Brain microvascular endothelial cell (primary cell): ENCODE measurements at regions not wholly inside any gene's neighbourhood (a gene's known extent, or its start where the extent isn't known, plus 50 kb on each side); places are given as distances from the start of the nearest gene placed in this dataset.

Source experiments
- DNase-seq: peaks from one replicate; pipeline ENCODE4 v3.0.0-alpha.2; 2020
- H3K27ac ChIP-seq: fragments of 250-450 bp; sonication (Bioruptor Pico); 2 replicates; pipeline ENCODE4 v1.5.1; 2020; ENCODE audit warnings: mild to moderate bottlenecking, moderate library complexity
- H3K27me3 ChIP-seq: fragments of 250-450 bp; sonication (Bioruptor Pico); replicated peaks from 2 replicates; pipeline ENCODE4 v1.5.1; 2020; ENCODE audit warnings: mild to moderate bottlenecking
- H3K36me3 ChIP-seq: fragments of 250-450 bp; sonication (Bioruptor Pico); replicated peaks from 2 replicates; pipeline ENCODE4 v1.5.1; 2020; ENCODE audit warnings: mild to moderate bottlenecking
- H3K4me3 ChIP-seq: 2 replicates; pipeline ENCODE4 v1.5.1; 2011; ENCODE audit warnings: low read depth, mild to moderate bottlenecking, control low read depth, low read length, moderate library complexity
- in situ Hi-C: cut with HindIII; loops from 2 replicates; pipeline ENCODE4 v1.10.0; 2017; ENCODE audit warnings: low sequenced_read_pairs, low pct_ligation_motif_present
- TF ChIP-seq, protein P1 (sequence below): IDR thresholded peaks from 2 replicates; pipeline ENCODE4 v1.5.1; 2011; ENCODE audit warnings: low read depth, mild to moderate bottlenecking, moderate library complexity, low read length, control low read depth, inconsistent platforms; ENCODE audit errors: missing control alignments

DNA sequence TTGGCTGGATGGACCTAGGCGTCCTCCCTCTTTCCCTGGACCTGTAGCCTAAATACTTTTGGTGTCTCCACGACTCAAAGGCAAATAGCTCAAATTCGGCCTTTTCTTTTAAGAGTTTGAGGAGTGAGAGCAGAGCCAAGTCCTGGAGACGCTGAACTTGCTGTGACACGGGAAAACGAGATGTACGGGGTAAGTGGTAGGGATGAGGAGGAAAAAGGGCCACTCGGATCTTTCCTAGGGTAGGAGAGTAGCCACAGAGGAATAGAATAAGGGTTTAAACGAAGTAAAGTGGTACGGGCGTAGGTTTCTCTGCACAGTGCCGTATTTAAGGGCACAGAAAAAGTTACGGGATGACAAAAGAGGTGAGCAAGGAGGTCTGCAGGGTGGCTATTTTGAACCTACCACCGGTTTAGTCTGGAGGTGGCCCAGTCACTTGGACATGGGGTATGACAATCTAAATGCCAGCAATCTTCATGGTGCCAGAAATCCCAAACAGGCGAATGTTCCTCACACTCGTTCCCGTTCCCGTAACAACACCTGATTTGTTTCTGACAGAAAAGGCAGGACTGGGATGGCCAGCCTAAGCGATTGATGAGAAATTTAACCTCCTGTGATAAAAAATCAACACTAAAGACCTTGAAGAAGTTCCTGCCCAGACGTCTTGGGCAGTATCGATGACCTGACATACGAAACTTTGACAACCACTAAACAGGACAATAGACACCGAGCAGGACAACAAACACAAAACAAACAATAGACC is 149.3 kb downstream of the TRIM27 start:
- Histone ChIP-seq H3K27ac (no peak overlapping the region), H3K36me3 (no peaks in the 10 kb centered on the region), H3K4me3 (no peak overlapping the region), H3K27me3 (peaks cover 95% of the 10 kb centered on the region)
- TF ChIP-seq, protein P1, sequence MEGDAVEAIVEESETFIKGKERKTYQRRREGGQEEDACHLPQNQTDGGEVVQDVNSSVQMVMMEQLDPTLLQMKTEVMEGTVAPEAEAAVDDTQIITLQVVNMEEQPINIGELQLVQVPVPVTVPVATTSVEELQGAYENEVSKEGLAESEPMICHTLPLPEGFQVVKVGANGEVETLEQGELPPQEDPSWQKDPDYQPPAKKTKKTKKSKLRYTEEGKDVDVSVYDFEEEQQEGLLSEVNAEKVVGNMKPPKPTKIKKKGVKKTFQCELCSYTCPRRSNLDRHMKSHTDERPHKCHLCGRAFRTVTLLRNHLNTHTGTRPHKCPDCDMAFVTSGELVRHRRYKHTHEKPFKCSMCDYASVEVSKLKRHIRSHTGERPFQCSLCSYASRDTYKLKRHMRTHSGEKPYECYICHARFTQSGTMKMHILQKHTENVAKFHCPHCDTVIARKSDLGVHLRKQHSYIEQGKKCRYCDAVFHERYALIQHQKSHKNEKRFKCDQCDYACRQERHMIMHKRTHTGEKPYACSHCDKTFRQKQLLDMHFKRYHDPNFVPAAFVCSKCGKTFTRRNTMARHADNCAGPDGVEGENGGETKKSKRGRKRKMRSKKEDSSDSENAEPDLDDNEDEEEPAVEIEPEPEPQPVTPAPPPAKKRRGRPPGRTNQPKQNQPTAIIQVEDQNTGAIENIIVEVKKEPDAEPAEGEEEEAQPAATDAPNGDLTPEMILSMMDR, result no peak
- in situ Hi-C loops, result no loop called here
- DNase-seq, result no peak

DNA sequence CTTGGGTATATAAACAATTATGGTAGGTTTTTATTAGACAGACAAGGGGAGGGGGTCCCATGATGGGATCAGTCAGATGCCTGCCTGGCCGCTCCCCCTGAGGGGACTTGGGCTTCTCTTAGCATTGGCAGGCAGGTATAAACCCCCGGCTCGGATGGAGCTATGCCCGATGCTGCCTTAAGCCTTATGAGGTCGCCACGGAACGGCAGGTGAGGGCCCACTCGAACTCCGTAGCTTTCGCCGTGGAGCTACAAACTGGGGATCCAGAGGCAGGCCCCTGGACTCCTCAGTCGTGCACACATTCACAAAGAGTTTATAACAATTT is 148.8 kb downstream of the TRIM27 start:
- TF ChIP-seq, protein P1, result no peak

DNA sequence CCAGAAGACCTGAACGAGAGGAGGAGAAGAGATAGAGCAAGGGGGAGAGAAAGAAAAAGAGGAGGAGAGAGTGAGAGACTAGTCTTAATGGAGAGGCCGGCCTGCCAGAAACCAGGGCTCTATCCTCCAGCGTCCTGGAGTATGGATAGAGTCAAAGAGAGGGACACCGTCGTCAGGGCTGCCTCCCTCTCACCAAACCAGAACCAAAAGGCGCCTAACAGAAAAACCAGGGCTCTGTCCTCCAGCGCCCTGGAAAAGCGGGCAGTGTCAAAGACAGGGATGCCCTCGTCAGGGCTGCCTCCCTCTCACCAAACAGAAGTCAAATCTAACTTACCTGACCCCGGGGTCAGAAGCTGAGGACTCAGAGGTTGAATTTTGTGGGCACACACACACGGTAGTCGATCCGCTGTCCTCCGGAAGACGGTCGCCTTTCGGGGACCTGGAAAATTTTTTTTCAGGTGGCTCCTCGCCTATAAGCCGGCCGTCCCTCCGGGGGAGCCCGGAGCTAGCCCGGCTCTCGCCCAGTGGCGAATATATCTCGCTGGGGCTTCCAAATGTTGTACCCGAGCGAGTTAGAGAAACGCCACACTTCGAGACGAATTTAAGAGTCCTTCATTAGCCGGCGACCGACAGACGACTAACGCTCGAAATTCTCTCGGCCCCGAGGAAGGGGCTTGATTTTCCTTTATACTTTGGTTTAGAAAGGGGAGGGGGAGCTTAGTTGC is 148.2 kb downstream of the TRIM27 start:
- Histone ChIP-seq H3K4me3 (no peak overlapping the region), H3K27ac (no peak overlapping the region), H3K36me3 (no peaks in the 10 kb centered on the region), H3K27me3 (peaks cover 99% of the 10 kb centered on the region)
- in situ Hi-C loops, result no loop called here
- TF ChIP-seq, protein P1, result no peak
- no peak for DNase-seq

More for the DNA sequence above, 148.8 kb downstream of the TRIM27 start:
- no peaks in the 10 kb centered on the region for H3K36me3 ChIP-seq
- no peak for DNase-seq
- no peak overlapping the region for H3K27ac ChIP-seq
- in situ Hi-C loops, result no loop called here
- H3K27me3 ChIP-seq, result peaks cover 99% of the 10 kb centered on the region
- no peak overlapping the region for H3K4me3 ChIP-seq

DNA sequence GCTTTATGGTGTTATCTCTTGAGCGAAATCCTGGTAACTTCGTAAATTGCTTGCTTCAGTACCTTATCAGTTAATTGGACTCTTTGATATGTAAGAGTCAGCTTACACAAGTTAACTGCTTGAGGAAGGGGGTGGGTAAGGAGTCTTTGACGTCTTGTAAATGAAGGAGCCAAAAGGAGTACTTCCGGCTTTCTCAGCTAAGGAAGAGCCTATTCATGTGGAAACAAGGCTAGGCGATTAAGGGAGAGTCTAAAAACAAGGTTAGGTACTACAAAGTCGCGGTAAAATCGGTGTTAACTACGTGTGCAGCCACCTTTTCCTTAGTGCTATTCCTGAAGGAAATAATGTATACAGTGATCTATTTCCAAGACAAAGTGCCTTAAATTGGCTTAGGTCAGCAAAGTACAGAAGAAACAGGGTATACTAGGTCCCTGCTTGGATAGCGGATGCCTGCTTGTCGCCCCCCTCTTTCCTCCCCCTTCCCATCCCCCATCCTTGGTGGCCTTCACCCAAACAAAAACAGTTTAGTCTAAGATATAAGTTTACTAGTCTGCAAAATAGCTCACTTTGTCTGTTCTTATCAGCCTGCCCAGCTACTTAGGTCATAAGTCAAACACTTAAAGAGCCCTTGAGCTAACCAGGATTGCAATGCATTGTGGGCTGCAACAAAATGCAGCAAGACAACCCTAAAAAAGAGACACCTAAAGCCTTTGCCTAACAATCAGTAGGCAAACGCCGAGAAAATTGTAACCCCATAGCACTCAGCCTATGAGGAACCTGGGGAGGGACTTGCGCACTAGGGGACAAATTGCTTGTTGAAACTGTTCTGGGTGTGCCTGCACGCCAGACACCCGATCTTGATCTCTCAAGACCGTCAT is 147.3 kb downstream of the TRIM27 start:
- H3K27ac ChIP-seq, result no peak overlapping the region
- H3K27me3 ChIP-seq, result peaks cover 96% of the 10 kb centered on the region
- no peak overlapping the region for H3K4me3 ChIP-seq

DNA sequence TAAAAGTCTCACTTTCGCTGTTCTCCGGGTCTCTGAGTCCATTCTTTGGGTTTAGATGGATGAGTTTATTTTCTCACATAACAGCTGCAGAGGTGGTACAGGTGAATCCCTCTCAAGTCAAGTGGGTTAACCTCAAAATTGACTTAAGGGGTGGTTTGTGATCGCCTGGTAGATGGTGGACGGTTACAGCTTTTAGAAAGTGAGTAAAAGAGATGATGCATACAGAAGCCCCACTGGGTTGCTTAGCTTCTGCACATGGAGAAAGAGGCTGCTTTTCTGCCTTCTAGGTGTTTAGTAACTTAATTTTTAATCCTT is 146.7 kb downstream of the TRIM27 start:
- in situ Hi-C loops, result no loop called here
- TF ChIP-seq, protein P1, result no peak

More for the DNA sequence above, 147.3 kb downstream of the TRIM27 start:
- no peak for DNase-seq
- in situ Hi-C loops, result no loop called here
- TF ChIP-seq, protein P1, result no peak
- H3K36me3 ChIP-seq, result no peaks in the 10 kb centered on the region

More for the DNA sequence above, 146.7 kb downstream of the TRIM27 start:
- DNase-seq, result no peak
- Histone ChIP-seq H3K36me3 (no peaks in the 10 kb centered on the region), H3K27me3 (peaks cover 96% of the 10 kb centered on the region), H3K27ac (no peak overlapping the region), H3K4me3 (no peak overlapping the region)
